Activated CD4-positive, alpha-beta T cell treated with anti-CD3 and anti-CD28 coated beads, Interleukin-2, amount 50 U/mL, for 4 hours (primary cell): ENCODE measurements at regions not wholly inside any gene's neighbourhood (a gene's known extent, or its start where the extent isn't known, plus 50 kb on each side); places are given as distances from the start of the nearest gene placed in this dataset.

Experiments
- DNase-seq, 2 experiments: peaks; one replicate each; pipeline ENCODE4 v3.0.0-alpha.2; 2020

- DNase-seq, result no peak
These were observed 238.4 kb downstream of the CDCA7 start for GRCh38 chr2:173593109-173593508.

- no peak for DNase-seq
These were observed 241.6 kb downstream of the CDCA7 start for GRCh38 chr2:173596244-173596643.

- no peak for DNase-seq
These were observed 243.9 kb downstream of the CDCA7 start for GRCh38 chr2:173598525-173598924.

- no peak for DNase-seq
These were observed 245.2 kb downstream of the CDCA7 start for GRCh38 chr2:173599821-173600359.

GRCh38 chr2:173602153-173602795, 247.6 kb downstream of the CDCA7 start:
- DNase-seq, result no peak

GRCh38 chr2:173605994-173606393, 251.3 kb downstream of the CDCA7 start:
- DNase-seq, result no peak

GRCh38 chr2:173606619-173607248, 252.1 kb downstream of the CDCA7 start:
- DNase-seq, result no peak

GRCh38 chr2:173607606-173608311, 253.1 kb downstream of the CDCA7 start:
- no peak for DNase-seq

- no peak for DNase-seq
These were observed 256.4 kb downstream of the CDCA7 start for GRCh38 chr2:173611121-173611520.

- DNase-seq, result no peak
These were observed 257.7 kb downstream of the CDCA7 start for GRCh38 chr2:173612354-173612753.

GRCh38 chr2:173613386-173613785, 258.7 kb downstream of the CDCA7 start:
- no peak for DNase-seq

GRCh38 chr2:173614265-173614930, 259.7 kb downstream of the CDCA7 start:
- no peak for DNase-seq

- DNase-seq, result no peak
These were observed 269.0 kb downstream of the CDCA7 start for GRCh38 chr2:173623438-173624319.

GRCh38 chr2:173625315-173625714, 270.6 kb downstream of the CDCA7 start:
- DNase-seq, result no peak

GRCh38 chr2:173629076-173629475, 274.4 kb downstream of the CDCA7 start:
- no peak for DNase-seq

- no peak for DNase-seq
These were observed 275.9 kb downstream of the CDCA7 start for GRCh38 chr2:173630425-173631126.

- no peak for DNase-seq
These were observed 276.4 kb downstream of the CDCA7 start for GRCh38 chr2:173631127-173631460.

GRCh38 chr2:173644146-173644545, 289.5 kb downstream of the CDCA7 start:
- DNase-seq, result no peak

- DNase-seq, result no peak
These were observed 293.1 kb downstream of the CDCA7 start for GRCh38 chr2:173647681-173648311.

GRCh38 chr2:173648816-173649215, 294.1 kb downstream of the CDCA7 start:
- DNase-seq, result no peak

GRCh38 chr2:173649527-173650219, 295.0 kb downstream of the CDCA7 start:
- DNase-seq, result no peak
